Body of pancreas (tissue), 4 donors: ENCODE measurements at regions not wholly inside any gene's neighbourhood (a gene's known extent, or its start where the extent isn't known, plus 50 kb on each side); places are given as distances from the start of the nearest gene placed in this dataset.

Experiments used
- POLR2A ChIP-seq, 3 donors: fragments of 450-650 bp; IDR thresholded peaks; one replicate each; pipeline ENCODE4 v1.6.1; 2016; ENCODE audit warnings: antibody characterized with exemption in 3 of 3, mild to moderate bottlenecking in 2 of 3
- TF ChIP-seq, protein P1 (sequence below), 7 experiments: fragments of 450-650 bp in 4 of 7; fragments of 200-600 bp in 3 of 7; sonication (generic) in 3 of 7; IDR thresholded peaks; one replicate each; pipeline ENCODE4 v1.5.1; 2016 to 2019; ENCODE audit warnings: antibody characterized with exemption in 7 of 7

GRCh38 chr7:56479748-56480147, 363.5 kb upstream of the NUPR2 start:
- TF ChIP-seq POLR2A (IDR thresholded peaks at IDR 0.05) = no peak
- TF ChIP-seq, protein P1, sequence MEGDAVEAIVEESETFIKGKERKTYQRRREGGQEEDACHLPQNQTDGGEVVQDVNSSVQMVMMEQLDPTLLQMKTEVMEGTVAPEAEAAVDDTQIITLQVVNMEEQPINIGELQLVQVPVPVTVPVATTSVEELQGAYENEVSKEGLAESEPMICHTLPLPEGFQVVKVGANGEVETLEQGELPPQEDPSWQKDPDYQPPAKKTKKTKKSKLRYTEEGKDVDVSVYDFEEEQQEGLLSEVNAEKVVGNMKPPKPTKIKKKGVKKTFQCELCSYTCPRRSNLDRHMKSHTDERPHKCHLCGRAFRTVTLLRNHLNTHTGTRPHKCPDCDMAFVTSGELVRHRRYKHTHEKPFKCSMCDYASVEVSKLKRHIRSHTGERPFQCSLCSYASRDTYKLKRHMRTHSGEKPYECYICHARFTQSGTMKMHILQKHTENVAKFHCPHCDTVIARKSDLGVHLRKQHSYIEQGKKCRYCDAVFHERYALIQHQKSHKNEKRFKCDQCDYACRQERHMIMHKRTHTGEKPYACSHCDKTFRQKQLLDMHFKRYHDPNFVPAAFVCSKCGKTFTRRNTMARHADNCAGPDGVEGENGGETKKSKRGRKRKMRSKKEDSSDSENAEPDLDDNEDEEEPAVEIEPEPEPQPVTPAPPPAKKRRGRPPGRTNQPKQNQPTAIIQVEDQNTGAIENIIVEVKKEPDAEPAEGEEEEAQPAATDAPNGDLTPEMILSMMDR (IDR thresholded peaks at IDR 0.05) = no peak
